Coronary artery (tissue), 2 donors: ENCODE measurements at regions not wholly inside any gene's neighbourhood (a gene's known extent, or its start where the extent isn't known, plus 50 kb on each side); places are given as distances from the start of the nearest gene placed in this dataset.
A peak's percentile ranks its signal among the peaks of the same experiment; 100 is the strongest.
"Not testable (repeated sequence)": the region's sequence is repeated elsewhere in the genome, so short reads cannot be mapped to it uniquely, and the experiment has no call there.

ENCODE experiments used
- DNase-seq: peaks from one replicate; pipeline ENCODE4 v3.0.0-alpha.2; 2017; ENCODE audit warnings: low spot score
- H3K27ac ChIP-seq, 2 donors: fragments of 200-600 bp; sonication (generic); one replicate each; pipeline ENCODE4 v1.5.1; 2016 to 2019
- H3K4me3 ChIP-seq: fragments of 200-600 bp; sonication (generic); 2 replicates; pipeline ENCODE4 v1.5.1; 2016; ENCODE audit warnings: mild to moderate bottlenecking, moderate library complexity
- CTCF ChIP-seq: fragments of 200-600 bp; sonication (generic); IDR thresholded peaks from one replicate; pipeline ENCODE4 v1.5.1; 2019; ENCODE audit warnings: antibody characterized with exemption

GRCh38 chr18:76709659-76710645 lies 112.4 kb upstream of the ZNF236 start:
- Histone ChIP-seq H3K4me3 (no peak overlapping the region), H3K27ac (no peak overlapping the region)
- TF ChIP-seq CTCF: peak; percentile 77
- DNase-seq: peak; percentile 75

GRCh38 chr18:76708722-76709353 lies 113.5 kb upstream of the ZNF236 start:
- TF ChIP-seq CTCF: no peak
- DNase-seq: no peak
- no peak overlapping the region for H3K27ac ChIP-seq
- no peak overlapping the region for H3K4me3 ChIP-seq

GRCh38 chr18:76708071-76708721 lies 114.2 kb upstream of the ZNF236 start:
- Histone ChIP-seq H3K4me3 (no peak overlapping the region), H3K27ac (no peak overlapping the region)
- peak; percentile 65 for DNase-seq
- TF ChIP-seq CTCF: no peak

- TF ChIP-seq CTCF: no peak
- Histone ChIP-seq H3K27ac (no peak overlapping the region), H3K4me3 (no peak overlapping the region)
- no peak for DNase-seq
Measured at GRCh38 chr18:76707534-76707933, 114.8 kb upstream of the ZNF236 start.

- not testable (repeated sequence) for H3K4me3 ChIP-seq, DNase-seq, H3K27ac ChIP-seq
Measured at GRCh38 chr18:76704589-76704988, 117.8 kb upstream of the ZNF236 start.

GRCh38 chr18:76699923-76700322 lies 122.4 kb upstream of the ZNF236 start:
- DNase-seq: peak; percentile 16
- no peak for TF ChIP-seq CTCF
- H3K4me3 ChIP-seq: no peak overlapping the region
- H3K27ac ChIP-seq: no peak overlapping the region

- peak; percentile 14 for DNase-seq
- no peak for TF ChIP-seq CTCF
- Histone ChIP-seq H3K27ac (no peak overlapping the region), H3K4me3 (no peak overlapping the region)
Measured at GRCh38 chr18:76697441-76697901, 124.9 kb upstream of the ZNF236 start.
